ENCODE measurements at regions not wholly inside any gene's neighbourhood (a gene's known extent, or its start where the extent isn't known, plus 50 kb on each side); places are given as distances from the start of the nearest gene placed in this dataset.

DNA sequence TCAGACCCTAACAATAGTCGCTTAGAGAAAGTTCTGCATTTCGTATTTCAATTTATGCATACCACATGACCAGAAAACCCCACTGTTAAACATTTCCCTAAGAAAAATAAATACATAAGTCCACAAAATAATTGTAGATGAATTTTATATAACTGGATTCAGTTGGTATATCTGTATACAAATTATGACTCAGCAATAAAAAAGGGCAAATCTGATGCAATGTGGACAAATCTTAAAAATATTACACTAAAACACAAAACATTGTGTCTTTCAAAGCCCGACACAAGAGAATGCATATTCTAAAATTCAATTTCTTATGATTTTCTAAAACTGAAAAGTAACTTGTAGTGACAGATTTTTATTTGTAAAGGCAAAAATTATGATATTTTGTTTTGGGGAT, 1005.0 kb downstream of the EFNB2 start:
- TF ChIP-seq EZH2 (IDR thresholded peaks at IDR 0.05) (no peak), CTCF (IDR thresholded peaks at IDR 0.05 in 2 of 3, conservative IDR thresholded peaks at IDR 0.05 in 1 of 3; ENCODE audit: borderline replicate concordance in 1 of 3, insufficient read depth in 1 of 3, low read depth in 2 of 3, low read length in 2 of 3) (no peak), EGR1 (IDR thresholded peaks at IDR 0.05; ENCODE audit: low read depth) (no peak), POLR2A (IDR thresholded peaks at IDR 0.05; ENCODE audit: borderline replicate concordance, extremely low read depth, insufficient read depth, insufficient read length) (no peak), POLR2AphosphoS5 (IDR thresholded peaks at IDR 0.05; ENCODE audit: low read depth, low read length) (no peak), CEBPB (IDR thresholded peaks at IDR 0.05; ENCODE audit: low read depth) (no peak), RAD21 (IDR thresholded peaks at IDR 0.05; ENCODE audit: low read depth) (no peak)
- TF ChIP-seq, protein P1, sequence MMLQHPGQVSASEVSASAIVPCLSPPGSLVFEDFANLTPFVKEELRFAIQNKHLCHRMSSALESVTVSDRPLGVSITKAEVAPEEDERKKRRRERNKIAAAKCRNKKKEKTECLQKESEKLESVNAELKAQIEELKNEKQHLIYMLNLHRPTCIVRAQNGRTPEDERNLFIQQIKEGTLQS (IDR thresholded peaks at IDR 0.05), result no peak
- TF ChIP-seq, protein P2, sequence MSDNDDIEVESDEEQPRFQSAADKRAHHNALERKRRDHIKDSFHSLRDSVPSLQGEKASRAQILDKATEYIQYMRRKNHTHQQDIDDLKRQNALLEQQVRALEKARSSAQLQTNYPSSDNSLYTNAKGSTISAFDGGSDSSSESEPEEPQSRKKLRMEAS (IDR thresholded peaks at IDR 0.05), result no peak

Data from HCT116 (cell line).